HG03175 (cell line): ENCODE measurements at regions not wholly inside any gene's neighbourhood (a gene's known extent, or its start where the extent isn't known, plus 50 kb on each side); places are given as distances from the start of the nearest gene placed in this dataset.

ENCODE experiments used
- ATAC-seq: cut with Tn5 transposase; IDR thresholded peaks from one replicate; pipeline ENCODE4 v1.9.1; 2021; ENCODE audit warnings: mild to moderate bottlenecking, moderate library complexity; ENCODE audit not compliant: unreplicated experiment

DNA sequence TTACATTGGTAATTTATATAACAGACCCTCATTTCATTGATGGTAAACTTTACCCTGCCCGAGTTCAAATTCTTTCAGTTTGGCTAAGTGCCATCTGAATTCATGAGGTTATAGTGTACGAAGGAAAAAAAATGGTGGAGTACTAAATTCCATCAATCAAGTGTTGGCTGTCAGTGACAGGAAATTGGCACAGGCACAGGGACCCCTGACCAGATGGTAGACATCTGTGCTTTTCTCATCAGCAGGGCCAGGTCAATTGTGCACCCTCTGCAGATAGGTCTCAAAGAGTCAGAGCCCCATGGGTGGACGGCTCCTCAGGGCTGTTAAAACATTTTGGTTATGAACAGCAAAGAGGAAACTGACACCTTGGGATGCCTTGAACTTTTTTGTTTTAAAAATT, 439.2 kb downstream of the SETBP1 start:
- no peak for ATAC-seq

DNA sequence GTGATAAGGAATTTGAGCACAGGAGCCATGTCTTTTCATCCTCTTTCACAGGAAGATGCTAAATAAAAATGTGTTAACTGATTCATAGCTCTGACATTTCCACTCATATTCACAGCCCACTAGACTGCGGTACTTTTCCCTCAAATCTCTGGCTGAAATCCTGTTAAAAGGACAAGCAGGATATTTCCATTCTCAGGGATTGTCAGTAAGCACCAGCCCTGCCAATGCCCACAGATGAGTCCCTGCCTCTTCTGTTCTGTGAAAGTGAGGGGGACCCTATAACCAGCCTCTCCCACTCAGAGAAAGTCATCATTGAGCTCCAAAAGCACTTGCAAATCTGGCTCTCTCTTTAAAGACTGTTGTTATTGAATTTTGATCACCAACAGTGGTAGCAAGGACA, 440.5 kb downstream of the SETBP1 start:
- no peak for ATAC-seq

DNA sequence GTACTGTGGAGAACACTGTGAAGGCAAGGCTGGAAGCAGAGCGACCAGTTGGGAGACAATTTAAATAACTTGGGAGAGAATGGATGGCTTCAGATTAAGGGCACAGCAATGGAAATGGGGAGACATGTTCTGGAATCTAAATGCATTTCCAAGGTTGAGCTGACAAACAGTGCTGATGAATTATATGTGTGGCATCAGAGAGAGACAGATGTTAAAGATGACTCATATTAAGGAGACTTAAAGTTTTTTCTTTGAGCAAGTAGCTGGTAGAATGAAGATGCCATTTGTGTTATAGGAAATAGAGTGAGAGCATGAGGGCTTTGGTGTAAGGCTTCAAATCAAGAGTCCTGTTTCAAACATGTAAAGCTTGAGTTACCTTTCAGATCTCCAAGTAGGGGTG, 441.8 kb downstream of the SETBP1 start:
- ATAC-seq: no peak

DNA sequence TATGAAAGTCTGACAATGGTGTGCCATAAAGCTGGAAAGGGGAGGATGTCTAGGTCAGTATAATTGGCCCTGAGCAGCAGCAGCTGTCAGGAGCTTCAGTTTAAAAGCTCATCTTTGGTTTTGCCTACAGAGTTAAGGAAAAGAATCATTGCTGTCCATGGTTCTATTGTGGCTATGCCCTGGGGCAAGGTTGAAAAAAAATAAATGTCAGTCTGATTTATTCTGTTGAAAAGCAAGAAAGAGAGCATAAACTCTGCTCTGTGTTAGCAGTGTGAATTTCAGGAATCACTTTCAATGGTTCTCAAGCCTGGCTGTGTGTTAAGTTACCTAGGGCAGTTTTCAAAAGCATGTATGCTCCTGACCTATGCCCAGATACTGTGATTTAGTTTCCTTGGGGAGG, 446.7 kb downstream of the SETBP1 start:
- no peak for ATAC-seq

DNA sequence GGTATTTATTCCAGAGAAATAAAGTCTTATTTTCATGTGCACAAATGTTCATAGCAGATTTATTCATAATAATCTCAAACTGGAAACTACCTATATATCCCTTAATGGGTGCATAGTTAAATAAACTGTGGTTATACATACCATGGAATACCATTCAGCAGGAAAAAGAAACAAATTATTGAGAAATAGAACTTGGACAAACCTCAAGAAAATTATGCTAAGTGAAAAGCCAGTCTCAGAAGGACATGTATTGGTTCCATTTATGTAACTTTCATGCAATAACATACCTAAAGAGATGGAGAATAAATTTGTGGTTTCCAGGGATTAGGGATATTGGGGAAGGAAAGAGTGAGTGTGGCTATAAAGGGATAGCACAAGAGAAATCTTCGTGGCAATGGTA, 452.6 kb downstream of the SETBP1 start:
- no peak for ATAC-seq

DNA sequence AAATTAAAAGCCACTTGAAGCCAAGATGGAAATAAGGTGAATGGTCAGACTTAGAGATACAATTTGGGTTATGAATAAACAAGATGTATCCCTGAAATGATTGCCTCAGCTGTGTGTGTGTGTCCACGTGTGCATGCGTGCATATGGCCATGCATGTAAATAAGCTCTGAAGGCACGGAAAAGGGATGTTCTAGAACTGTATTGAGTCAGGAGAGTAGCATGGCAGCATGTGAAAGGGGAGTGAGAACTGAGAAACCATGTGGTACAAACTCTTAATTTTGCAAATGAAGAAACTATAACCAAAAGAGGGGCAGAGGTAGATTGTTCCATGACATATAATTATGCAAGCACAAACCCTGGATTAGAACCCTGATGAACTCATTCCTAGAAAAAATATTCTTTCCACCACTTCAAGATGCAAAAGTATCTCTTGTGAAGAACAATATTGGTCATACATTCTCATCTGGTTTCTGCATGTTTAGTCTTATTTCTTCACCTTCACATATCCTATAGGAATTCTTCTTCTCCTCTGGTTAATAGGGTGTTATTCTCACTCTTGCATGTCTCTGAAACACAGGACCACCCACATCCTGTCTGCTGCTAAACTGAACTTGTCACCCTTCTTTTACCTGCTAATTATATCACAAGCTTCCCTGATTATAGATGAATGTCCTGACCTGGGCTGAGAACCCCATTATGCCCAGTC, 455.8 kb downstream of the SETBP1 start:
- ATAC-seq: peak; percentile 46

DNA sequence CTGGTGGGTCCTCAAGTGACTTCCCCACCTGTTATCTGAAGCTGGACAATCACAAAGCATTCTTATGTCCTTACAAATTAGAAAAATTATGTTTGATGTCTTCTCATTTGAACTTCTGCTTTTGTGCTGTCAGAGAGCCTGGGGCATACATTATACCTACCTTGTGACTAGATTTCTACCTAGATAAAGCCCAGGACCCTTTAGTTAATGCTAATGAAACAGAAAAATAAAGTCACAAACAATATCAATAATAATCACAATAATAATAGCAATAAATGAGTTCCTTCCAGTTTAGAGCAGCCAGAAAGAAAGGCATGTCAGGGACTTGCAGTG, 456.4 kb downstream of the SETBP1 start:
- ATAC-seq: peak; percentile 22

DNA sequence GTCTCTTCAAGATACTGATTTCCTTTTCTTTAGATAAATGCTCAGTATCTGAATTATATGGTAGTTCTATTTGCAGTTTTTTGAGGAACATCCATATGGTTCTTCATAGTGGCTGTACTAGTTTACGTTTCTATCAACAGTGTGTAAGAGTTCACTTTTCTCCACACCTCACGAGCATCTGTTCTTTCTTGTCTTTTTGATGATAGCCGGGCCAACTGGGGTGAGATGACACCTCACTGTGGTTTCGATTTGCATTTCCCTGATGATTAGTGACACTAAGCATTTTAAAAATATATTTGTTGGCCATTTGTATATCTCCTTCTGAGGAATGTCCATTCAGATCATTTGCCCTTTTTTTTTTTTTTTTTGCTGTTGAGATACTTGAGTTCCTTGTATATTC, 458.8 kb downstream of the SETBP1 start:
- peak; percentile 47 for ATAC-seq

DNA sequence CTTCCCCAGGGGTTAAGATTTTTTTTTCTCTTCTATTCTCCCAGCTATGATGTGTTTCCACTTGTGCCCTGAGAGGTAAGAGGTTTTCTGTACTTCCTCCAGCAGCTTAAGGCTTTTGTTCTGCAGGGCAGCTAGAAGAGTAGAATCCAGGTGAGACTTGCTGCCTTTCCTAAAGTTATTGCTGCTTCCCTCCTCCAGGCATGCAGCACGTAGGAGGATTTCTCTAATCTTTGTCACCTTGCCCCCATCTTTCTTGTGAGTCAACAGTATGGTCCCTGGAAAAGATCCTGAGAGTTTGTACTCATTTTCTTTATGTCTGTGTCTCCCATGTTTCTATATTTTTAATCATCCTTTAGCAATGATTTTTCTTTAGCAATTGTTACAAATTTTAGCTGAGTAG, 462.2 kb downstream of the SETBP1 start:
- ATAC-seq: no peak

DNA sequence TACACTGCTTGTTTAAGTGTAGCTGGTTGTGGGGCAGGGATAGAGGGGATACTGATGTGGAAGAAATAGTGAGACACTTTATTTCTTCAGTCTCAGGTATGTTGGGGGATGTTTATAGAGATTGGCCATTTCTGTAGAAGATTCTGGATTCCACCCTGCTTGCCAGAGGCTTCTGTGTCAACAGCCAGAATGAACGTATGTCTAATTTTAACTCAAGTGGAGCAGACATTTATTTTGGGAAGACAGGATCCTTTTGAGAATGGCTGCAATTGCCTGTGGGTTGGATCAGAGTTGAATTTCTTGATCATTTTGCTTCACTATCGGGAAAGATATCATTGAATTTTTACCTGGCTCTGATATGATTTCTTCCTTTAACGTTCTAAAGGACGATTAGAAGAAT, 465.6 kb upstream of the SLC14A2 start:
- ATAC-seq: no peak

DNA sequence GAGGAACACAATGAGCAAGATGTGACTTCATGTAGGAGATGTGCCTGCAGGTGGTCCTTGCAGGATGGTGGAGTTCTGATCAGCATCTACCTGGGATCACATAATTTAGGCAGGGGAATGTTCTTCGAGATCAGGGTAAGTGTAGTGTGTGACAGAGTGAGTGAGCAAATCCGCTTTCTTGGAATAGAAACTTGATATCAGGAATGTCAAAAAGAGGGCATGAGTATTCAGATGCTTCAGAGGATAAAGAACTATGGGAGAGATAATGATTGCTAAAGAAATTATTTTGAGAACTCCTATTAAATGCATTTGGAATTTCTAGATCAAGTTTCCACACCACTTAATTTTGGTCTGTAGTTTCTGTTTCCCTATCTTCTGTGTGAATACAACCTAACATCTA, 463.6 kb upstream of the SLC14A2 start:
- ATAC-seq: no peak

DNA sequence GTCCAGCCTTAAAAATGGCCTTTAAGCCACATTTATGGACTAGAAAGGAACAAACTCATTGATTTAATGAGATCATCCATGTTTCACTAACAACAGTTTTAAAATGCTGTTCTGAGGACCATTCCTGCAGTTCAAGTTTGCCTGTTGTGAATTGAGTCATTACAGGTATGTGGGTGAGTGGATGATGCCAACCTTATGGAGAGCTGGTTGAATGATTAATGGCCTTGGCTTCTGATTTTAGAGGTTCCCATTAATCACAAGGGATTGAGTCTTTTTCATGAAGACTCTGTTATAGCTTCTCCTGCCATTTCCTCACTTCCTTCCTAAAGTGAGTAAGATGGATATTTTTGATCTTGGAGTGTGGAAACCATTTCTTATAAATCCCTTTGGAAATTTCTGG, 459.8 kb upstream of the SLC14A2 start:
- no peak for ATAC-seq

DNA sequence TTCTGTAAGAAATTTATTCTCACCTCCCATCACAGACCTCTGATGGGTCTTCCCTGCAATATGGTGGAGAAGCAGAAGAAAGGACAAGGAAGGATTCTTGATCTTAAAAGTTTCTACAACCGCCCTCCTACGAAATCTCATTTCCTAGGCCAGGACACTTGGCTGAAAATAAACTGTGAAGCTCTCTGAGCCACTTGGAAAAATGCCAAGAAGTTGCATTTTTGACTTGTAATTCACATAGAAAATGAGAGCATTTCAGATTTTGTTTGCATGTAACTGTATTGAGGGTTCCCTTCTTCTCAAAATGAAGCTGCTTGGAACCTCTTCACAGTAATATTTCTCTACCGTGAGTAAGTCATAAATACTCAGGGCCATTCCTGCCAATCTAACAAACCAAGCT, 458.3 kb upstream of the SLC14A2 start:
- no peak for ATAC-seq

DNA sequence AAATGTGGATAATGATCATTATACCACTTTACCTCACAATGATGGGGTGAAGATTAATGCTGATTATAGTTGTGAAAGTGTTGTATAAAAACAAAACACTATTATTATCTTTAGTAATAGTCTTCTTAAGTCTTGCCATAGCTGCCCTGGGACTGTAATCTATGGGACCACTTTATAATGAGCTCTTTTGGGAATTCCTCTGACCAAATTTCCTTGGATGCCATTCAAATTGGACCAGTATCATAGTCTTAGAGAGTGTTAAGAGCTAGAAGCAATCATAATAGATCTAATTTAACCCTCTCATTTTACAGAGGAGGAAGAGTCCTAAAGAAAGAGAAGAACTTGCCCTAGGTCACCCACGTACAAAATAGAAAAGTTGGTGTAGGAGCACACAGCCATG, 457.7 kb upstream of the SLC14A2 start:
- no peak for ATAC-seq

DNA sequence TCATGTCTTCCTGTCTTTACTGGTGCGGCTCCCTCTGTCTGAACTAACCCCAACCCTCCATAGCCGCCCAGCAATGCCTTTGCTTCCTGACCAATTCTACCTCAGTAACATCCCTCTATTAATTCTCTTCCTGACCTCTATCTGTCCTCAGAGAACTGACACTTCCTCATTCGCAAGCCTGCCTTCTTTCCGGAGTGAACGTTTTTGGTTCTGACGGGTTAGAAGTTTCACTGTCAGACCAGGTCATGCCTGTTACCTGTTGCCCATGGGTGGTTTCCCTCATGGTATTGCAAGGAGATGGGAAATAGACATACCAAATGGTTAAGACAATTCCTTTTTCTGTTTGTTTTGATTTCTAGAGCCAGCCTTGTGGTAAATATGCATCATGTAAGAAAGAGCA, 453.4 kb upstream of the SLC14A2 start:
- ATAC-seq: peak; percentile 84

DNA sequence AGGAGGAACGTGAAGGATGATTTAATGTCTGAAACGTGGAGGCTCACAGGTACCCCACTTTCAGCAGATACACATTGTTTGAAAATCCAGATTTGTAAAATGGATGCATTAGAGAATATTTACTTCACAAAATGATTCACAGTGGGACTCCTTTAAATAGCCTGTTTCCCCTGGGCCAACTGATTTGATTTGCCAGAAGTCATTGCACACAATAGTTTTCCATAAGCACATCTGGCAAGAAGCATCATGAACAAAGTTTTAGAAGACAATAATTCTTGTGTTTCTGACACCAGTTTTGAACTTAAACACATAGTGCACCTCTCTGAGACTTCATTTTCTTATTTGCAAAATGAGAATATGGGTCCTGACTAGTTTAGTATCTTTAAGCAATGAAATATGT, 451.4 kb upstream of the SLC14A2 start:
- no peak for ATAC-seq

DNA sequence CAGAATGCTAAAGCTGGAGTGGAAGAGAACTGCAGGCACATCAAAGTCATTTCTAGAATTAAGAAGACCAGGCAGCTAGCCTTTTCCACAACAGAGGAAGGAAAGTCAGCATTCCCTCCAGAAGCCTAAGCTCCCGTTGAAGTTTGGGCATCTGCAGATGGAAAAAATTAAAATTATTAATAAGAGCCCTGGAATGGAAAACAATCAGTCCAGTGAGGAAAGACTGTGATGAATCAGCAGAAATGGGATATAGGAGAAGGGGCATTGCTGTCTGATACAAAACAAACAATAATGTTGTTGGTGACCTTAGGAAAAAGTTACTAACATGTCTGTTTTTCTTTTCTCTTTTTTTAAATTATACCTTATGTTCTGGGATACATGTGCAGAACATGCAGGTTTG, 450.7 kb upstream of the SLC14A2 start:
- ATAC-seq: no peak

DNA sequence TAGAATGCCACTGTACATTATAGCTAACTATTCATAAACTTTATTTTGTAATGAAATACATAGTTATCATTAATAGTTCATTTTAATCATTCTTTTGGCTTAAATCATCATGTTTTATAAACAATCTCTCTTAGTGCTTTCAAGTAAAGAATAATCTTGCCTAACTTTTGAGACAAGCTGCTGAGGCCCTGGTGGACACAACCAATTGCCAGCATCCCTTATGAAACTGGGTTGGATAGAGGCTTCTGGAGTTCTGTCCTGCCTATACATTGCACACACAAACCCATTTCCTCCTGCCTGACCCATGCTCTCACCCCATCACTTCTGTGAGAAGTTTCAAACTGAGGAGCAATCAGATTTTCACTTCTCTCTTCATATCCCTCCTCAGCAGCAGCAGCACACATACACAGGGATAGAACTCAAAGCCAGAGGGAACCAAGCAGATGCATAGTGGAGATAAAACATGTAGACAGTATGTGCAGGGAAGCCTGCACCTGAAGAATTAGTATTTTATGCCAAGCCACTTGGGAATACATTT, 450.0 kb upstream of the SLC14A2 start:
- no peak for ATAC-seq

DNA sequence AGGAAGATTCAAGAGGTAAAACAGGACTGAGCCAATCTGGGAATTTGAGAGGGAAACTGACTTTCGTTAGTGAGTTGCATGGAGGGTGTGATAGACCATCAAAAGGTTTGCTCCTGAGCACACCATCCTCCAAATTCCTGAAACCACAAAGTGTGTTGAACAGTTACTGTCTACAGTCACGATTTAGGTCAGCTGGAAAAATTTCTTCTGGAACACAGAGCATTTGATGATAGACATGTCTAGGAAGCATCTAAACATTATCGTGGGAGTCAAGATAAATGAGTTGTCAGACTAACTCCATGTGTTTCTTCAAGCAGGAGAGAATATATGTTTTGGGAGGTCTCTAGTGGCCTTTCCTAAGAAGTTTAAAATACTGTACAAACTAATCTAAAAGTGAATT, 449.4 kb upstream of the SLC14A2 start:
- ATAC-seq: no peak

DNA sequence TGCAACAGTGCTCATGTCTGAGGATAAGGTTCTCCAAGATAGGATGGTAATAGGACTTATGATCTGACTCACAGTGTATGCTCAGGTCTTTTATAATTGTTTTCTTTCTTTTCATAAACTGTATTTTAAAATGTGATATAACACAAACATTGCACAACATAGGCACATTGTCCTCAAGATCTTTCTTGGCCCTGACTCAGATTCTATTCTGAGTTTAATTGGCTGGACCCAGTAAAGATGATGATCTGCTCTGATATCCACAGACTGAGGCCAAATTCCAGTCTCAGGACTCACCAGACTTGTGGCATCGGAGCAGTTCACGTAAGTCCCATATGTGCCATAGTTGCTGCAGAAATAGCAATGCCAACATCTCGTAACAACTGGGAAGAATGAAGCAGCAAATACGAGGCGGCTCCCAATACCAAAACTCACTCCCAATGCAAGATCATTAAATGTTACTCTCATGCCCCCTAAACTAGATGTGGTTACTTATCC, 448.9 kb upstream of the SLC14A2 start:
- ATAC-seq: no peak

DNA sequence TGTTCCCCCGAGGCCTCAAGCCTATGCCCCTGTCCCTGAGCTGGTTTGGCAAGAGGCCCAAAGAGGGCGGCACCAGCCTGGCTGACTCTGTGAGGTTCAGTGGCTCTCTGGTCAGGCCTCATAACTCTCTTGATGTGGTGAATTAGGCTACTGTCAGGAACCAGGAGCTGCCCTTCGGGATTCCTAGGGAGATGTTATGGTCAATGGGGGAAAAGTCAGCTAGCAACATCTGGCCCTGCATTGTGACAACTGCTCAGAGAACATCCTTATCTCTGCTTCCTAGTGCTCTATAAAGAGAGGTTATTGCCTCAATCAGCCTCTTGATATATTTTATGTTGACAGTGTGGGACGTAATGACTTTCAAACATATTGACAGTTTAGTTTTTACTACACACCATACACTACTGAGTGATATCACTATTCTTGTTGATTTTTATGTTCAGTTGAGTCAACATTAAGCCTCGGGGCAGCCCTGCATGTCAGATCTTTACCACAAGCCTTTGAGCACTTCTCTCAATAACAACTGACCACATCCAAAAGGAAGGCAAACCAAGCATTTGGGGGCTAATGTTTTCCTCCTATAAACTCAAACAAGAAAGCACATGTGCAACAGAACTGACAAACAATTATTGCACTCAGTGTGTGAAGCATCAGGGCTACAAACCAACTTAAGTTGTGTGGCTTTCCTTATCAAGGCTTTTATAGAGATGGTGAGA, 448.3 kb upstream of the SLC14A2 start:
- peak; percentile 46 for ATAC-seq

DNA sequence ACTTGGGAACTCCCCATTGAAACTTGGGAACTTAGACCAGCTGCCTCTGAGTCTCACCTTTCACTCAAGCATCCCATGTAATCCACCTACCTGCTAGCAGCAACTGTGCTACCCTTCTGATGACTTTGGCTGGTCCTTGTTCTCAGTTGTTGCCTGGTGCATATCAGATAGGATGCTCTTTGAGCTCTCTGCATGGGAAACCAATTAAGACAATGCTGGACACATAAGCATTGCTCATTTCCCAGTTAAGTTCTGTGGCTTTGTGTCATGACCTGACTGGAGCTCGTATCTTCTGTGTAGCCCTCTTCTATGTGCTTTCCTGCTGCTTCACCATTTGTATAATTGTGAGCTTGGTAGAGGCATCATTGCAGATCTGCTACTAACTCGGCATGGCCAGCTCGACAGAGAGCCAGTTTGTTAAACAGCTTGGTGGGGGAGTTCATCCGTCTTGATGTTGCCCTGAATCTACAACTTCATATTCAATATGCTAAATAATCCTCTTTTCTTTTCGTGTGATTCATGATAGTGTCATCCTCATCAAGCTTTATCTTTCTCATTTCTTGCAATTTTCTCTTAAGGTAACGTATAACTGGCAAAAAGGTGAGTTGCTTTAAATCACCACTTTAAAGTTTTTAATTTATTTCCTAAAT, 447.5 kb upstream of the SLC14A2 start:
- ATAC-seq: no peak
